Neural progenitor cell (in vitro differentiated cells): ENCODE measurements at regions not wholly inside any gene's neighbourhood (a gene's known extent, or its start where the extent isn't known, plus 50 kb on each side); places are given as distances from the start of the nearest gene placed in this dataset.

Experiments used
- DNase-seq: peaks from one replicate; pipeline ENCODE4 v3.0.0-alpha.2; 2016; ENCODE audit warnings: low spot score
- H2AFZ ChIP-seq: fragments of 200-600 bp; sonication (generic); replicated peaks from 2 replicates; pipeline ENCODE4 v1.6.1; 2016; ENCODE audit warnings: antibody characterized with exemption
- H3F3A ChIP-seq: fragments of 200-600 bp; sonication (generic); 2 replicates; pipeline ENCODE4 v1.6.1; 2016; ENCODE audit warnings: antibody characterized with exemption, low read depth
- H3K27ac ChIP-seq: fragments of 200-600 bp; sonication (generic); 2 replicates; pipeline ENCODE4 v1.5.1; 2016; ENCODE audit warnings: mild to moderate bottlenecking
- H3K27me3 ChIP-seq: fragments of 200-600 bp; sonication (generic); 2 replicates; pipeline ENCODE4 v1.6.1; 2016; ENCODE audit warnings: mild to moderate bottlenecking, moderate library complexity
- H3K36me3 ChIP-seq: fragments of 200-600 bp; sonication (generic); 2 replicates; pipeline ENCODE4 v1.5.1; 2016
- H3K4me1 ChIP-seq: fragments of 200-600 bp; sonication (generic); 2 replicates; pipeline ENCODE4 v1.6.1; 2016; ENCODE audit warnings: mixed run types
- H3K4me2 ChIP-seq: fragments of 200-600 bp; sonication (generic); 2 replicates; pipeline ENCODE4 v1.6.1; 2016
- H3K4me3 ChIP-seq: fragments of 200-600 bp; sonication (generic); 2 replicates; pipeline ENCODE4 v1.5.1; 2016
- H3K79me2 ChIP-seq: fragments of 200-600 bp; sonication (generic); 2 replicates; pipeline ENCODE4 v1.6.1; 2016; ENCODE audit warnings: low read depth
- H3K9ac ChIP-seq: fragments of 200-600 bp; sonication (generic); 2 replicates; pipeline ENCODE4 v1.6.1; 2016
- H3K9me3 ChIP-seq: fragments of 200-600 bp; sonication (generic); 2 replicates; pipeline ENCODE4 v1.5.1; 2016; ENCODE audit warnings: low read depth
- H4K20me1 ChIP-seq: fragments of 200-600 bp; sonication (generic); 2 replicates; pipeline ENCODE4 v1.6.1; 2016; ENCODE audit warnings: low read depth
- H3K27ac Mint-ChIP-seq: 3 replicates; pipeline ENCODE4 v1.8.0; 2021; ENCODE audit warnings: mixed read lengths
- H3K27me3 Mint-ChIP-seq: 2 replicates; pipeline ENCODE4 v1.8.0; 2022; ENCODE audit warnings: low read depth, mild to moderate bottlenecking, inconsistent platforms, moderate library complexity, mixed read lengths; ENCODE audit not compliant: insufficient read depth
- H3K36me3 Mint-ChIP-seq: 3 replicates; pipeline ENCODE4 v1.8.0; 2021; ENCODE audit warnings: mixed read lengths
- H3K4me1 Mint-ChIP-seq: 3 replicates; pipeline ENCODE4 v1.8.0; 2021; ENCODE audit warnings: mixed read lengths
- H3K4me3 Mint-ChIP-seq: 3 replicates; pipeline ENCODE4 v1.8.0; 2021; ENCODE audit warnings: mild to moderate bottlenecking, moderate library complexity, mixed read lengths
- H3K9me3 Mint-ChIP-seq: 3 replicates; pipeline ENCODE4 v1.8.0; 2020; ENCODE audit warnings: mixed read lengths
- EZH2 ChIP-seq: fragments of 200-600 bp; sonication (generic); IDR thresholded peaks from 2 replicates; pipeline ENCODE4 v1.6.1; 2017; ENCODE audit warnings: antibody characterized with exemption, mild to moderate bottlenecking, moderate library complexity
- EZH2phosphoT487 ChIP-seq: fragments of 200-600 bp; sonication (generic); IDR thresholded peaks from 2 replicates; pipeline ENCODE4 v1.6.1; 2017; ENCODE audit warnings: antibody characterized with exemption
- TF ChIP-seq, protein P1 (sequence below): fragments of 200-600 bp; sonication (generic); IDR thresholded peaks from 2 replicates; pipeline ENCODE4 v1.5.1; 2017; ENCODE audit warnings: antibody characterized with exemption, mild to moderate bottlenecking

DNA sequence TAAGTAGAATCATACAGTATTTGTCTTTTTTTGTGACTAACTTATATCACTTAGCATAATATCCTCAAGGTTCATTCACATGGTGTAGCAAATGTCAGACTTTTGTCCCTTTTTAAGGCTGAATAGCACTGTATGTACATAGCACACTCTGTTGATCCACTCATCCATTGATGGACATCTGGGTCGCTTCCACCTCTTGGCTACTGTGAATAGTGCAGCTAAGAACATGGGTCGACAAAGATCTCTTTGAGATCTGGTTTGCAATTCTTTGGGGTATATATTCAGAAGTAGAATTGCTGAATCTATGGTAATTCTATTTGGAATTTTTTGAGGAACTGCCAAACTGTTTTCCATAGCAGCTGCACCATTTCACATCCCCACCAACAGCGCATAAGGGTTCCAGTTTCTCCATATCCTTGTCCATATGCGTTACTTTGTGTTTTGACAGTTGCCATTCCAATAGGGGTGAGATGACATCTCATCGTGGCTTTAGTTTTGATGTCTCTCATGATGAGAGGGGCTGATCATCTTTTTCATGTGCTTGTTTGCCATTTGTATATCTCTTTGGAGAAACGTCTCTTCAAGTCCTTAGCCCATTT lies 73.9 kb downstream of the GLRX5 start:
- no peaks in the 10 kb centered on the region for H3K79me2 ChIP-seq
- Mint-ChIP-seq H3K27ac (no peak overlapping the region), H3K4me1 (no peaks in the 10 kb centered on the region), H3K36me3 (no peaks in the 10 kb centered on the region), H3K9me3 (no peaks in the 10 kb centered on the region), H3K27me3 (peaks cover 11% of the 10 kb centered on the region), H3K4me3 (no peak overlapping the region)
- H3K27me3 ChIP-seq: no peaks in the 10 kb centered on the region
- no peaks in the 10 kb centered on the region for H4K20me1 ChIP-seq
- H3K27ac ChIP-seq: no peak overlapping the region
- H3K9me3 ChIP-seq: no peaks in the 10 kb centered on the region
- H3K36me3 ChIP-seq: no peaks in the 10 kb centered on the region
- no peaks in the 10 kb centered on the region for H3F3A ChIP-seq
- no peak overlapping the region for H3K4me3 ChIP-seq
- H3K4me2 ChIP-seq: no peak overlapping the region
- DNase-seq: no peak
- no peak overlapping the region for H3K9ac ChIP-seq
- TF ChIP-seq, protein P1, sequence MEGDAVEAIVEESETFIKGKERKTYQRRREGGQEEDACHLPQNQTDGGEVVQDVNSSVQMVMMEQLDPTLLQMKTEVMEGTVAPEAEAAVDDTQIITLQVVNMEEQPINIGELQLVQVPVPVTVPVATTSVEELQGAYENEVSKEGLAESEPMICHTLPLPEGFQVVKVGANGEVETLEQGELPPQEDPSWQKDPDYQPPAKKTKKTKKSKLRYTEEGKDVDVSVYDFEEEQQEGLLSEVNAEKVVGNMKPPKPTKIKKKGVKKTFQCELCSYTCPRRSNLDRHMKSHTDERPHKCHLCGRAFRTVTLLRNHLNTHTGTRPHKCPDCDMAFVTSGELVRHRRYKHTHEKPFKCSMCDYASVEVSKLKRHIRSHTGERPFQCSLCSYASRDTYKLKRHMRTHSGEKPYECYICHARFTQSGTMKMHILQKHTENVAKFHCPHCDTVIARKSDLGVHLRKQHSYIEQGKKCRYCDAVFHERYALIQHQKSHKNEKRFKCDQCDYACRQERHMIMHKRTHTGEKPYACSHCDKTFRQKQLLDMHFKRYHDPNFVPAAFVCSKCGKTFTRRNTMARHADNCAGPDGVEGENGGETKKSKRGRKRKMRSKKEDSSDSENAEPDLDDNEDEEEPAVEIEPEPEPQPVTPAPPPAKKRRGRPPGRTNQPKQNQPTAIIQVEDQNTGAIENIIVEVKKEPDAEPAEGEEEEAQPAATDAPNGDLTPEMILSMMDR: no peak
- TF ChIP-seq EZH2 (no peak), EZH2phosphoT487 (no peak)
- H3K4me1 ChIP-seq: no peaks in the 10 kb centered on the region
- H2AFZ ChIP-seq: no peak overlapping the region

DNA sequence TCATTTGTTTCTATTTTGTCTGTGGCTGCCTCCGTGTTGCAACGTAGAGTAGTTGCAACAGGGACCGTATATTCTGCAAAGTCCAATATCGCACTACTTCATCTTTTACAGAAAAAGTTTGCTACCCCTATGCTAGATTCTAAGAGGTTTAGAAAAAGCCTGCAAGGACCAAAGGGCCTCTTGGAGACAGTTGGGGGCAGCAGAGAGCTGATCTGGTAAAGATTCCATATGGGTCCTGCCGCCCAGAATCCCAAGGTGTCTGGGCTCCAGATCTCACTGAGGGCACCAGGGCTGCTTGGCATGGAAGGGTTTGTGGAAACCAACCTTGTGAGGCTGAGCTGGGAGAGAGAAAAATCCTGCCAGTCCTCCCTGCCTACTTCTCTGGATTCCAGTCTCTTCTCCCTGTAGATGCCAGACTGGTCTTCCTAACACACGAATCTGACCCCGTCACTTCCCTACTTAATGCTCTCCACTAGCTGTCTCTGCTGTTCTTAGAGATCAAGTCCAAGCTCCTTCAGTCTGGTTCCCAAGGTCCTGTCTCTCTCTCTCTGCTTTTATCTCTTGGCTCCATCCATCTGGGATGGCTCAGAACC lies 74.6 kb downstream of the GLRX5 start:
- H3K4me1 Mint-ChIP-seq: no peaks in the 10 kb centered on the region
- DNase-seq: peak; percentile 82

DNA sequence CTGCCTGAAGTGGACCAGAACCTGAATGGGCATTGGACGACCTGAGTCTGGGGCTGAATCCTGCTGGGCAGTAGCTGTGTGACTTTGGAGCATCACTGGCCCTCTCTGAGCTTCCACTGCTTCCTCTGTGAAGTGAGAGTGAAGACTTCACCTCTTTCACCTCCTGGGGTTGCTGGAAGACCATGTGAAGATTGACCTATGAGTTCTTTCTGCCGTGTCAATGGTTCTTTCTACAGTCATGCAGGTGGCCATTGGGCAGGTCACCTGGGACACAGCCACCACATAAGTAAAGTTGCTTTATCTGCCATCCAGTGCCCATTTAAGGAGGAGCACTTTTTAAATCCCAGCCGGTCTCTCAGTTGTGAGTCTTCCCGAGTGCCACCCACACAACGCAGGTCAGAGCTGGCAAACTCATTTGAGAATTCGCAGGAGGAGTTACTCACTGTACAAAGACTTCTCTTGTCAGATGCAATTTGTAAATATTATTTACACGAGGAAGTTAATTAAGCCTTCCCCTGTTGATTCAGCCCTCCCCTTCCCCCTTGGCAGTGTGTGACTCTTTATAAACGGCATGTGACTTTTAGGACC lies 74.8 kb upstream of the TCL1B start:
- Histone ChIP-seq H3F3A (no peaks in the 10 kb centered on the region), H3K36me3 (no peaks in the 10 kb centered on the region), H3K4me3 (no peak overlapping the region), H2AFZ (no peak overlapping the region), H3K9me3 (no peaks in the 10 kb centered on the region), H4K20me1 (no peaks in the 10 kb centered on the region), H3K4me1 (no peaks in the 10 kb centered on the region), H3K27ac (no peak overlapping the region), H3K27me3 (no peaks in the 10 kb centered on the region), H3K79me2 (no peaks in the 10 kb centered on the region), H3K4me2 (no peak overlapping the region), H3K9ac (no peak overlapping the region)
- no peak for DNase-seq
- Mint-ChIP-seq H3K9me3 (no peaks in the 10 kb centered on the region), H3K36me3 (no peaks in the 10 kb centered on the region), H3K4me1 (no peaks in the 10 kb centered on the region), H3K27me3 (peaks cover 8% of the 10 kb centered on the region), H3K27ac (no peak overlapping the region), H3K4me3 (no peak overlapping the region)
- TF ChIP-seq, protein P1: no peak
- TF ChIP-seq EZH2phosphoT487: no peak
- no peak for TF ChIP-seq EZH2

More for the DNA sequence above, 74.6 kb downstream of the GLRX5 start:
- no peak overlapping the region for H3K9ac ChIP-seq
- no peaks in the 10 kb centered on the region for H3F3A ChIP-seq
- Mint-ChIP-seq H3K4me3 (no peak overlapping the region), H3K27me3 (peaks cover 11% of the 10 kb centered on the region), H3K9me3 (no peaks in the 10 kb centered on the region), H3K36me3 (no peaks in the 10 kb centered on the region), H3K27ac (no peak overlapping the region)
- no peak overlapping the region for H3K4me2 ChIP-seq
- H2AFZ ChIP-seq: no peak overlapping the region
- H3K9me3 ChIP-seq: no peaks in the 10 kb centered on the region
- H3K4me1 ChIP-seq: no peaks in the 10 kb centered on the region
- H3K36me3 ChIP-seq: no peaks in the 10 kb centered on the region
- no peaks in the 10 kb centered on the region for H3K27me3 ChIP-seq
- TF ChIP-seq, protein P1: peak; percentile 85
- TF ChIP-seq EZH2 (no peak), EZH2phosphoT487 (no peak)
- H4K20me1 ChIP-seq: no peaks in the 10 kb centered on the region
- no peak overlapping the region for H3K4me3 ChIP-seq
- H3K79me2 ChIP-seq: no peaks in the 10 kb centered on the region
- H3K27ac ChIP-seq: no peak overlapping the region
